PC-9 (cell line): ENCODE measurements at regions not wholly inside any gene's neighbourhood (a gene's known extent, or its start where the extent isn't known, plus 50 kb on each side); places are given as distances from the start of the nearest gene placed in this dataset.

Experiments
- BruUV-seq: library from RNA; stranded (reverse); fragments of 400-500 nt; replicated peaks from 2 replicates; lab custom pipeline; 2021; lab: Mats Ljungman, UMichigan
- CTCF ChIA-PET: fragments of 300-600 bp; sonication (Branson Sonifier 250); formaldehyde crosslinking; loops from one replicate; lab custom pipeline; 2022; ENCODE audit warnings: antibody characterized with exemption; lab: Charles Lee
- POLR2A ChIA-PET: fragments of 300-600 bp; sonication (Branson Sonifier 250); formaldehyde crosslinking; loops from one replicate; lab custom pipeline; 2022; ENCODE audit warnings: antibody characterized with exemption; ENCODE audit not compliant: unreplicated experiment; lab: Charles Lee
- DNase-seq, 2 experiments: peaks; one replicate each; pipeline versions ENCODE4 v3.0.0 to v3.0.0-alpha.2; 2015 to 2022; ENCODE audit warnings: mixed read lengths in 1 of 2
- H2AFZ ChIP-seq: fragments of 200-600 bp; sonication (generic); 2 replicates; pipeline ENCODE4 v1.8.1; 2017; ENCODE audit warnings: antibody characterized with exemption
- H3F3A ChIP-seq: fragments of 200-600 bp; sonication (generic); 2 replicates; pipeline ENCODE4 v1.8.1; 2017; ENCODE audit warnings: antibody characterized with exemption, mild to moderate bottlenecking, low read depth; ENCODE audit not compliant: insufficient read depth
- H3K27ac ChIP-seq: fragments of 200-600 bp; sonication (generic); 2 replicates; pipeline ENCODE4 v1.6.1; 2016; ENCODE audit warnings: mixed run types
- H3K27me3 ChIP-seq: fragments of 200-600 bp; sonication (generic); 2 replicates; pipeline ENCODE4 v1.6.1; 2016; ENCODE audit warnings: low read depth, mixed run types; ENCODE audit not compliant: insufficient read depth
- H3K36me3 ChIP-seq: fragments of 200-600 bp; sonication (generic); 2 replicates; pipeline ENCODE4 v1.6.1; 2016; ENCODE audit warnings: low read depth, mixed run types
- H3K4me1 ChIP-seq: fragments of 200-600 bp; sonication (generic); replicated peaks from 2 replicates; pipeline ENCODE4 v1.6.1; 2016; ENCODE audit warnings: mixed run types; ENCODE audit not compliant: insufficient read depth
- H3K4me2 ChIP-seq: fragments of 200-600 bp; sonication (generic); 2 replicates; pipeline ENCODE4 v1.6.1; 2017; ENCODE audit warnings: mixed run types
- H3K4me3 ChIP-seq: fragments of 200-600 bp; sonication (generic); 2 replicates; pipeline ENCODE4 v1.6.1; 2016; ENCODE audit warnings: mixed run types
- H3K79me2 ChIP-seq: fragments of 200-600 bp; sonication (generic); 2 replicates; pipeline ENCODE4 v1.6.1; 2017; ENCODE audit warnings: low read depth, mixed run types
- H3K9me2 ChIP-seq: fragments of 200-600 bp; sonication (generic); 2 replicates; pipeline ENCODE4 v1.8.1; 2017; ENCODE audit warnings: mild to moderate bottlenecking; ENCODE audit not compliant: insufficient read depth
- H3K9me3 ChIP-seq: fragments of 200-600 bp; sonication (generic); 2 replicates; pipeline ENCODE4 v1.8.1; 2016; ENCODE audit warnings: low read depth; ENCODE audit not compliant: insufficient read depth
- H4K20me1 ChIP-seq: fragments of 200-600 bp; sonication (generic); 2 replicates; pipeline ENCODE4 v1.8.1; 2017; ENCODE audit not compliant: insufficient read depth
- CTCF ChIP-seq: fragments of 200-600 bp; sonication (generic); conservative IDR thresholded peaks from 2 replicates; pipeline ENCODE4 v1.6.1; 2017; ENCODE audit warnings: mixed run types, antibody characterized with exemption, mild to moderate bottlenecking, moderate library complexity
- EZH2 ChIP-seq: fragments of 200-600 bp; sonication (generic); IDR thresholded peaks from 2 replicates; pipeline ENCODE4 v1.8.0; 2017; ENCODE audit warnings: antibody characterized with exemption, low read depth
- intact Hi-C: fragments of 100-400 bp; cut with micrococcal nuclease; formaldehyde crosslinking; loops from one replicate; pipeline ENCODE4 v1.10.0; 2022; ENCODE audit not compliant: unreplicated experiment

- H3K36me3 ChIP-seq, result no peaks in the 10 kb centered on the region
- no peaks in the 10 kb centered on the region for H3K9me2 ChIP-seq
- H3K4me1 ChIP-seq, result no peaks in the 10 kb centered on the region
- H3K4me2 ChIP-seq, result no peak overlapping the region
- H4K20me1 ChIP-seq, result no peaks in the 10 kb centered on the region
- intact Hi-C loops, result no loop called here
- POLR2A ChIA-PET, result no interaction called here
- no peak overlapping the region for H3K27ac ChIP-seq
- no peaks in the 10 kb centered on the region for H3K27me3 ChIP-seq
- CTCF ChIA-PET, result no interaction called here
- H3K9me3 ChIP-seq, result no peaks in the 10 kb centered on the region
- H3K4me3 ChIP-seq, result no peak overlapping the region
- no TSS peak for BruUV-seq
- H3F3A ChIP-seq, result no peaks in the 10 kb centered on the region
- TF ChIP-seq CTCF (no peak), EZH2 (no peak)
- DNase-seq, result no peak
- H2AFZ ChIP-seq, result no peak overlapping the region
- H3K79me2 ChIP-seq, result no peaks in the 10 kb centered on the region
These were observed 155.8 kb upstream of the BRINP3 start for GRCh38 chr1:190633488-190633887.

GRCh38 chr1:190634134-190634533 lies 156.5 kb upstream of the BRINP3 start:
- Histone ChIP-seq H3K27me3 (no peaks in the 10 kb centered on the region), H3K4me2 (no peak overlapping the region), H3K9me3 (no peaks in the 10 kb centered on the region), H2AFZ (no peak overlapping the region), H3K4me3 (no peak overlapping the region), H3K9me2 (no peaks in the 10 kb centered on the region), H3K79me2 (no peaks in the 10 kb centered on the region), H3K4me1 (no peaks in the 10 kb centered on the region), H3K27ac (no peak overlapping the region), H4K20me1 (no peaks in the 10 kb centered on the region), H3F3A (no peaks in the 10 kb centered on the region), H3K36me3 (no peaks in the 10 kb centered on the region)
- TF ChIP-seq EZH2, result no peak
- TF ChIP-seq CTCF, result no peak
- POLR2A ChIA-PET, result no interaction called here
- no peak for DNase-seq
- CTCF ChIA-PET, result no interaction called here
- intact Hi-C loops, result no loop called here
- no TSS peak for BruUV-seq

GRCh38 chr1:190649553-190649952 lies 171.9 kb upstream of the BRINP3 start:
- CTCF ChIA-PET, result no interaction called here
- H4K20me1 ChIP-seq, result no peaks in the 10 kb centered on the region
- POLR2A ChIA-PET, result no interaction called here
- no peaks in the 10 kb centered on the region for H3K36me3 ChIP-seq
- no peaks in the 10 kb centered on the region; the same call in 1 of the 2 replicates for H3K9me3 ChIP-seq
- no peaks in the 10 kb centered on the region for H3F3A ChIP-seq
- no peak overlapping the region for H3K4me3 ChIP-seq
- H3K4me1 ChIP-seq, result no peaks in the 10 kb centered on the region
- no peak overlapping the region for H2AFZ ChIP-seq
- H3K27me3 ChIP-seq, result no peaks in the 10 kb centered on the region
- DNase-seq, result no peak
- 0 out of 2 replicates have a peak, but pooled peaks cover 11% of the 10 kb centered on the region for H3K9me2 ChIP-seq
- no peak overlapping the region for H3K27ac ChIP-seq
- no TSS peak for BruUV-seq
- intact Hi-C loops, result no loop called here
- TF ChIP-seq EZH2 (no peak), CTCF (no peak)
- no peaks in the 10 kb centered on the region for H3K79me2 ChIP-seq
- no peak overlapping the region for H3K4me2 ChIP-seq
